ENCODE measurements at regions not wholly inside any gene's neighbourhood (a gene's known extent, or its start where the extent isn't known, plus 50 kb on each side); places are given as distances from the start of the nearest gene placed in this dataset.

GRCh38 chr21:22609802-22610201 lies 1611.6 kb downstream of the NCAM2 start:
- DNase-seq = no peak

- no peak for DNase-seq
Measured at GRCh38 chr21:22627911-22628310, 1629.7 kb downstream of the NCAM2 start.

GRCh38 chr21:22630953-22631465 lies 1632.8 kb downstream of the NCAM2 start:
- DNase-seq = no peak

GRCh38 chr21:22632176-22632575 lies 1634.0 kb downstream of the NCAM2 start:
- no peak for DNase-seq

- DNase-seq = no peak
Measured at GRCh38 chr21:22649246-22649645, 1651.0 kb downstream of the NCAM2 start.

GRCh38 chr21:22650226-22650625 lies 1652.0 kb downstream of the NCAM2 start:
- DNase-seq = no peak

- no peak for DNase-seq
Measured at GRCh38 chr21:22657781-22658180, 1659.6 kb downstream of the NCAM2 start.

- no peak for DNase-seq
Measured at GRCh38 chr21:22670148-22670547, 1671.9 kb downstream of the NCAM2 start.

- no peak for DNase-seq
Measured at GRCh38 chr21:22679207-22679606, 1681.0 kb downstream of the NCAM2 start.

- DNase-seq = no peak
Measured at GRCh38 chr21:22691658-22692057, 1693.4 kb downstream of the NCAM2 start.

- DNase-seq = no peak
Measured at GRCh38 chr21:22703521-22703920, 1705.3 kb downstream of the NCAM2 start.

- no peak for DNase-seq
Measured at GRCh38 chr21:22710721-22711120, 1712.5 kb downstream of the NCAM2 start.

- peak; percentile 15 for DNase-seq
Measured at GRCh38 chr21:22711636-22712035, 1713.4 kb downstream of the NCAM2 start.

- DNase-seq = no peak
Measured at GRCh38 chr21:22725436-22725835, 1727.2 kb downstream of the NCAM2 start.

- DNase-seq = no peak
Measured at GRCh38 chr21:22728091-22728490, 1729.9 kb downstream of the NCAM2 start.

- no peak for DNase-seq
Measured at GRCh38 chr21:22743085-22743484, 1744.9 kb downstream of the NCAM2 start.

GRCh38 chr21:22754746-22755145 lies 1756.5 kb downstream of the NCAM2 start:
- no peak for DNase-seq

- DNase-seq = no peak
Measured at GRCh38 chr21:22758478-22758877, 1760.3 kb downstream of the NCAM2 start.

GRCh38 chr21:22762463-22762862 lies 1764.3 kb downstream of the NCAM2 start:
- DNase-seq = no peak

GRCh38 chr21:22763442-22763841 lies 1765.2 kb downstream of the NCAM2 start:
- no peak for DNase-seq

- no peak for DNase-seq
Measured at GRCh38 chr21:22764222-22764621, 1766.0 kb downstream of the NCAM2 start.

GRCh38 chr21:22791376-22791775 lies 1793.2 kb downstream of the NCAM2 start:
- peak; percentile 14 for DNase-seq

- DNase-seq = peak; percentile 72
Measured at GRCh38 chr21:22791986-22792560, 1793.9 kb downstream of the NCAM2 start.

- DNase-seq = no peak
Measured at GRCh38 chr21:22795091-22795490, 1796.9 kb downstream of the NCAM2 start.

- no peak for DNase-seq
Measured at GRCh38 chr21:22795644-22796043, 1797.4 kb downstream of the NCAM2 start.

All from COR-L47 (cell line).